ENCODE measurements at regions not wholly inside any gene's neighbourhood (a gene's known extent, or its start where the extent isn't known, plus 50 kb on each side); places are given as distances from the start of the nearest gene placed in this dataset.

DNA sequence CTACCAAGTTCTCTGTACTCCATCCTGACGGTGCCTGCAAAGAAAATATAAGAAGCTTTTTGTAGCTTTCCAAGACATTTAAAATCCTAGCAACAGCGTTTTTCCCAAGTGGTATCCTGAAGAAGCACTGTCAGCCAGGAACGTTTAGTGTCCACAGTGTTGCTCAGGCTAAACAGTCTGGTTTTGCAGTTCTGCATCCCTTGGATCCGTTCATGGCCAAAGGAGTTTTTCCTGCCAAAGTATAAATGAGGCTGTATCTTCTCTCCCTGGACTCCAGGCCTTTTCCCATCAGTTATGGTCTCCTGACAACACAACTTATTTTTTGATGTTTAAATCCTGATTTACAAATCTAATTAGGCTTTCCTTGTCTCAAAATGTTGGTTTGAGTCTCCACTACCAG is 925.8 kb downstream of the TLE1 start:
- TF ChIP-seq, protein P1, sequence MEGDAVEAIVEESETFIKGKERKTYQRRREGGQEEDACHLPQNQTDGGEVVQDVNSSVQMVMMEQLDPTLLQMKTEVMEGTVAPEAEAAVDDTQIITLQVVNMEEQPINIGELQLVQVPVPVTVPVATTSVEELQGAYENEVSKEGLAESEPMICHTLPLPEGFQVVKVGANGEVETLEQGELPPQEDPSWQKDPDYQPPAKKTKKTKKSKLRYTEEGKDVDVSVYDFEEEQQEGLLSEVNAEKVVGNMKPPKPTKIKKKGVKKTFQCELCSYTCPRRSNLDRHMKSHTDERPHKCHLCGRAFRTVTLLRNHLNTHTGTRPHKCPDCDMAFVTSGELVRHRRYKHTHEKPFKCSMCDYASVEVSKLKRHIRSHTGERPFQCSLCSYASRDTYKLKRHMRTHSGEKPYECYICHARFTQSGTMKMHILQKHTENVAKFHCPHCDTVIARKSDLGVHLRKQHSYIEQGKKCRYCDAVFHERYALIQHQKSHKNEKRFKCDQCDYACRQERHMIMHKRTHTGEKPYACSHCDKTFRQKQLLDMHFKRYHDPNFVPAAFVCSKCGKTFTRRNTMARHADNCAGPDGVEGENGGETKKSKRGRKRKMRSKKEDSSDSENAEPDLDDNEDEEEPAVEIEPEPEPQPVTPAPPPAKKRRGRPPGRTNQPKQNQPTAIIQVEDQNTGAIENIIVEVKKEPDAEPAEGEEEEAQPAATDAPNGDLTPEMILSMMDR (IDR thresholded peaks at IDR 0.05; ENCODE audit: low read depth, low read length, poor library complexity, severe bottlenecking): no peak
- no peak for TF ChIP-seq EZH2phosphoT487 (IDR thresholded peaks at IDR 0.05; ENCODE audit: borderline replicate concordance, low read length)
